Epithelial cell of esophagus (primary cell): ENCODE measurements at regions not wholly inside any gene's neighbourhood (a gene's known extent, or its start where the extent isn't known, plus 50 kb on each side); places are given as distances from the start of the nearest gene placed in this dataset.

ENCODE experiments used
- DNase-seq: peaks from one replicate; pipeline ENCODE4 v3.0.0; 2010; ENCODE audit warnings: low read depth
- H3K4me3 ChIP-seq: 2 replicates; pipeline ENCODE4 v1.5.1; 2011; ENCODE audit warnings: mild to moderate bottlenecking, low read length, control low read depth
- CTCF ChIP-seq: IDR thresholded peaks from 2 replicates; pipeline ENCODE4 v1.5.1; 2011; ENCODE audit warnings: low read depth, mild to moderate bottlenecking, low read length, control low read depth, inconsistent platforms; ENCODE audit not compliant: insufficient read depth; ENCODE audit errors: missing control alignments

- H3K4me3 ChIP-seq, result no peak overlapping the region
- DNase-seq, result peak; percentile 48
- TF ChIP-seq CTCF, result no peak
Measured at GRCh38 chr6:47126647-47127391, 84.7 kb upstream of the ADGRF1 start.

DNA sequence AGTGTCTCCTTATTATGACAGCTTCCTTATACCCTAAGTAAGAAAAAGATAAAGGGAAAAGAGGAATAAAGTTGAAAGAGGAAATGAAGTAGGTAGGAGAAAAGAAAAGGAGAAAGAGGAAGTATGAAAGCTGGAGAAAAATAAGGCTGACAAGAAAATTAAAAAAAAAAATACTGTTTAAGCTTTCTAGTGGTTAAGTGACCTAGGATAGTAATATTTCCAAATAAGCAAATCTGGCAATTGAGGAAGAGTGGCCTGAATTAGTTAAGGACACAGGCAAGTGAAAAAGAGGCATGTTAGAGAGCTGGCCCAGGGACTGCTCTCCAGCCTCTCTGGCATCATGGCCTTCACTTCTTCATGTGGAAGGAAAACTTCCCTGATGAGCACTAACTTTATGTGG, 76.5 kb upstream of the ADGRF1 start:
- TF ChIP-seq CTCF, result no peak

DNA sequence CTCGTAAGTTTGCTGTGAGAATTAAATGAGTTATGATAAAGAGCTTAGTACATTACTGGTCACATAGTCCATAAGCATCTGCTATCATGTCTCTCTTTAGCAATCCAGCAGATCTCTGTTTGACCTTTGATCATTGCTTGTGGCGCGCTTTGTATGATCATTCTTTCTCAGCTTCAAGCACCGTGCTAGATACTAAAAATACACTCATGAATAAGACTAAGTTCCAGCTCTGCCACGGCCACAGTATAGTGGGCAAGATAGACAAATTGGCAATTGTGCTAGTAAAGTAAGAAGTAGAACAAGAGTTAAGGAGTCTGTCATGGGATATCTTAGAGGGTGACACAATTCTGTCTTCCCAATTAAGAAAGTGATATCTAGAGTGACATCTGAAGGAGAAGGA, 75.2 kb upstream of the ADGRF1 start:
- H3K4me3 ChIP-seq, result no peak overlapping the region
- TF ChIP-seq CTCF, result no peak
- no peak for DNase-seq

More for the DNA sequence above, 76.5 kb upstream of the ADGRF1 start:
- DNase-seq, result no peak
- no peak overlapping the region for H3K4me3 ChIP-seq

DNA sequence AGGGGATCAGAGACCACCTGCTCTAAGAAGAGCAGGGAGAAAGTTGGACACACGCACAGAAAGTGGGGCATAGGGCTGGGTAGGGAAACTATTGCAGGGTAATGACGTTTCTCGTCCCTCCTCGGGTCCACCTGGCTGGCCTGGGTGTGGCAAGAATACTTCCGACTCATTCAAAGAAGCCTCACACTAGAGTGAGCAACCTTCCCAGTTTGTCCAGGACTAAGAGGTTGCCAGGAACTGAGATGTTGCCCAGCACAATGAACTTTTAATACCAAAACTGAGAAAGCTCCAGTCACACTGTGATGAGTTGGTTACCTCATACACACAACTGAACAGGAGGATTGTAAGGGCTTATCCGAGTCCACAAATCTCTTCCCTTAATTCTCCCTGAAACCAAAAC, 74.5 kb upstream of the ADGRF1 start:
- DNase-seq, result no peak
- no peak for TF ChIP-seq CTCF
- no peak overlapping the region for H3K4me3 ChIP-seq

DNA sequence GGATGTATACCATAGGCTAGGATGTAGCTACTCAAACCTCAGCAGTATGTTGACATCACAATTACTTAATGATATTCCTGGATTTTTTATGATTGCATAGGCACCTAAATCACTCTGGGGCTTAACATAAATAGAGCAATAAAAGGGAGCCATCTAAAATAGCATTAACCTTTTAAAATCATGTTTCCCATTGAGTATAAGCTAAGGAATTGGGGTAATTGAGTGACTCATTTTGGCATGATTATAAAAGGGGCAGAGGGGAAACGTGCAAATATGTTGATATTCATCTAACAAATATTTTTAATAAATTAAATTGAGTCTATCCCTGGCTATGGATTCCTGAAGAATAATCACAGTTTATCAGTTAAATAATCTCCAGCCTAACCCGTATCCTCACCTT, 74.0 kb upstream of the ADGRF1 start:
- DNase-seq, result no peak
- TF ChIP-seq CTCF, result no peak
- H3K4me3 ChIP-seq, result no peak overlapping the region

- DNase-seq, result no peak
- no peak for TF ChIP-seq CTCF
- H3K4me3 ChIP-seq, result no peak overlapping the region
Measured at GRCh38 chr6:47114460-47114859, 72.3 kb upstream of the ADGRF1 start.

DNA sequence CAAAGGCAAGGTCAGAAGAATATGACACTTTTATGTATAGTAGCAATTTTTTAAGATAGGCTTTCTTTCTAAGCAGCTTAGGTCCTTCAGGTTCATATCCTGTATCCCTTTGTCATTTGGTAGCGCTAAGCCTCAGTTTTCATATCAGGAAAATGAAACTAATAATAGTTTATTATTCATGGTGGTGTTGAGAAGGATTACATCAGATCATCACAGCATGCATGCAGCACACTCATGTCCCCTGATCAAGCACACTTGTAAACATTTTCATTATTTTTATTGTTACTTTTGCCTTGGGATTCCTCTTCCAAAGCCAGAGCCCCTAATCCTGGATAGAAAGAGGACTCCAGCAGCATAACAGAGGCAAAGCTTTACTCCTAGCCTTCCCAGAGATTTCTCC, 70.2 kb upstream of the ADGRF1 start:
- no peak for DNase-seq
- no peak overlapping the region for H3K4me3 ChIP-seq
- TF ChIP-seq CTCF, result no peak
